Cardiac septum (tissue), 1 donor: ENCODE measurements at regions not wholly inside any gene's neighbourhood (a gene's known extent, or its start where the extent isn't known, plus 50 kb on each side); places are given as distances from the start of the nearest gene placed in this dataset.
"Not testable (repeated sequence)": the region's sequence is repeated elsewhere in the genome, so short reads cannot be mapped to it uniquely, and the experiment has no call there.

ENCODE experiments used
- DNase-seq: peaks from one replicate; pipeline ENCODE4 v3.0.0-alpha.2; 2020; ENCODE audit warnings: low spot score
- intact Hi-C: fragments of 100-400 bp; cut with DNase I; formaldehyde crosslinking; loops from one replicate; pipeline ENCODE4 v1.14.0; 2022
- donor health status: DM: no; HTN: no; CAD: no.

GRCh38 chr16:51242296-51242994 is 91.4 kb upstream of the SALL1 start:
- DNase-seq, result no peak
- intact Hi-C loops, result no loop called here

GRCh38 chr16:51239196-51239595 is 88.1 kb upstream of the SALL1 start:
- intact Hi-C loops, result no loop called here
- DNase-seq, result no peak

- intact Hi-C loops, result no loop called here
- no peak for DNase-seq
Measured at GRCh38 chr16:51237861-51238378, 86.8 kb upstream of the SALL1 start.

GRCh38 chr16:51237207-51237606 is 86.1 kb upstream of the SALL1 start:
- intact Hi-C loops, result no loop called here

DNA sequence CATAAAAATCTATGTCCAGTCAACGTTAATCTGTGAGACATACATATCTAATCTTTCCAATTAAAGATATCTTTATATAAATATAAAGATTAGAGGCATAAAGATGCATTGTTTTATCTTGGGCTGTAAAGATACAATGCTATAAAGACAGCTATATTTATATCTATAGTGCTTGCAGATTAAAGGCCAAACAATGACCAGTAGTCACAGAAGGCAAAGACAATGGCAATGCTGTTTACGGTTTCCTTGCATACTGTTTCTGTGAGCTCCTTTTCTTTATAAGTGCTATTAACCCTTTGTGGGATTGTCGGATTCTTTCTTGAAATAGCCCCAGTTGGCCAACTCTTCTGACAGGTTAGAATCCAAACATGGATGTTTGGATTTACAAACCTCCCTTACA is 85.5 kb upstream of the SALL1 start:
- intact Hi-C loops, result no loop called here

More at GRCh38 chr16:51237207-51237606, 86.1 kb upstream of the SALL1 start:
- DNase-seq, result no peak

DNA sequence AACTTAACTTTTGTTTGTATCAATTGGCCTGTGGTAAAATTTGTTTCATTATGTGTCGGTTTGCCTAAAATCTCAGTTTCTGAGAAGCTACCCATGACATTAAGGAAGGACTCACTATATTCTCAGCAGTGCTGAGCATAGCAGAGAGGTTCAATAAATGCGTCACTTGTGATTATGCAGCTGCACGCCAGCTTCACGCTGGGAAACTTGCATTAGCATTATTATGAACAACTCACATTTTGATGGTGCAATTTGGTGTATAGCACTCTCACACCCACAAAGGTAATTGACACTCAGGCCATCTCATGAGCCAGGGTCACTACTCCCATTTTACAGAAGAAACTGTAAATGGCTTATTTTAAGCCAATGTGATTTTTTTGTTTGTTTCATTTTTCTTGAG is 80.6 kb upstream of the SALL1 start:
- intact Hi-C loops, result no loop called here
- DNase-seq, result no peak

More for the DNA sequence above, 85.5 kb upstream of the SALL1 start:
- DNase-seq, result no peak

DNA sequence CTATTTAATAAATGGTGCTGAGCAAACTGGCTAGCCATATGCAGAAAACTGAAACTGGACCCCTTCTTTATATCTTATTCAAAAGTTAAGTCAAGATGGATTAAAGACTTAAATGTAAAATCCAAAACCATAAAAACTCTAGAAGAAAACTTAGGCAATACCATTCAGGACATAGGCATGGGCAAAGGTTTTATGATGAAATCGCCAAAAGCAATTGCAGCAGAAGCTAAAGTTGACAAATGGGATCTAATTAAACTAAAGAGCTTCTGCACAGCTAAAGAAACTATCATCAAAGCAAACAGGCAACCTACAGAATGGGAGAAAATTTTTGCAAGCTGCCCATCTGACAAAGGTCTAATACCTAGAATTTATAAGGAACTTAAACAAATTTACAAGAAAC is 79.0 kb upstream of the SALL1 start:
- intact Hi-C loops, DNase-seq: not testable (repeated sequence)

GRCh38 chr16:51228097-51228659 is 77.1 kb upstream of the SALL1 start:
- no peak for DNase-seq
- intact Hi-C loops, result no loop called here

- intact Hi-C loops, result no loop called here
- no peak for DNase-seq
Measured at GRCh38 chr16:51225878-51226277, 74.8 kb upstream of the SALL1 start.

DNA sequence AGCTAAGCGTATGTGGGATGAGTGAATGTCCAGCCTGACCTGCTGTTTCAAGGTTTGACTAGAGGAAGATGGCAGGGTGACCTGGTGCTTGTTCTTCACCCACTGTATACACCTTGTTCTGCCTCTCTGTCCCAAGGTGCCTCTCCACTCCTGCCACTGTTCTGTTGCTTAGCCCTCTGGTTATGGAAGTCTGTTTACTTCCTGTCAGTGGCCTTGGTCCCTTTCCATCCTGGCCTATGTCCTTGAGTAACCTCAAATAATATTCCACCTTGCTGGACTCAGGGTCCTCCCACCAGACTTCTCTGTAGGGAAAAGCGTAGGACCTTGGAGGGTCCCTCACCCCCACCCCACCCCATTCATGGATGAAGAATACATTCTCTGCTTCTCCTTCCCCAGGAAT is 73.2 kb upstream of the SALL1 start:
- intact Hi-C loops, result no loop called here

GRCh38 chr16:51222016-51222415 is 70.9 kb upstream of the SALL1 start:
- DNase-seq, result no peak
- intact Hi-C loops, result no loop called here

More for the DNA sequence above, 73.2 kb upstream of the SALL1 start:
- no peak for DNase-seq

DNA sequence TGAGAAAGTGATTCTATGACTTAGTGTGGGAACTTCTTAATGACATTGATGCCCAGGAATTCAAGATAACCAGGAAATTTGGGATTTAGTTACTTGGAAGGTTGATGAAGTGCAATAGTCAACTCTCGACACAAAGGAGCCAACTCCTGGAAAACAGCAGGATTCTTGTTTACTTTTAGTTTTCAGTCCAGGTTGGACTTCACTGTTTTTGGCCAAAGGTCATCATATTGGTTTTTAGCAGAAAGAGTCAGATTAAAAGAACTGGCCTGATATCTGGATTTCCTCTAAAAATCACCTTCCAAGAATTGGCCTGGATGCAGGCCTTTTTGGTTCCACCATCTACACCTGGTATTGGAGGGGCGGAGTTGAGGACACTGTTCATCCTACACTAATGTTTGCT is 60.1 kb upstream of the SALL1 start:
- intact Hi-C loops, result no loop called here
- DNase-seq, result no peak

DNA sequence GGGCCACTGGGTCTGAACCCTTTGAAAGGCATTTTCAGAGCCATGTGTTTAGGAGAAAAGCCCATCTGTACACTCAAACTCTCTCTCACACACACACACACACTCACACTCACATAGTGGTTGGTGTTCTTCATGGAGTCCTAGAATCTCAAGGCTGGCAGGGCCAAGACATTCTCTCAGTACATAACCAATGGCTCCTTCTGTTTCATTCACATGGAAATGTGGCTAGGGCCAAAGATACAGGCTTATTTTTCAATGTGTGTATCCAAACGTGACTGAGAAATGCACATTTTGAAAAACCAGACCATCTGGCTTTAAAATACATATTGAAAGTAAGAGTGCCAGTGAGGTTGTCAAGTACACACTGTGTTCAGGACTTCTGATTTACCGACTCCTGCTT is 59.0 kb upstream of the SALL1 start:
- intact Hi-C loops, result no loop called here
- no peak for DNase-seq

- intact Hi-C loops, result no loop called here
- no peak for DNase-seq
Measured at GRCh38 chr16:51201604-51202003, 50.5 kb upstream of the SALL1 start.
